HEK293 (cell line): ENCODE measurements at regions not wholly inside any gene's neighbourhood (a gene's known extent, or its start where the extent isn't known, plus 50 kb on each side); places are given as distances from the start of the nearest gene placed in this dataset.

Experiments used
- CTCF ChIA-PET: fragments of 350-600 bp; formaldehyde crosslinking; extraction: SDS; loops from one replicate; lab custom pipeline; 2021; ENCODE audit warnings: antibody characterized with exemption; lab: Yijun Ruan, JAX
- POLR2A ChIA-PET: fragments of 300-600 bp; formaldehyde crosslinking; extraction: SDS; loops from one replicate; lab custom pipeline; 2020; ENCODE audit warnings: antibody characterized with exemption, inconsistent platforms; lab: Yijun Ruan, JAX
- H3K27ac ChIP-seq: fragments of 200-500 bp; sonication (Bioruptor generic); 2 replicates; pipeline ENCODE4 v1.5.1; 2014; ENCODE audit warnings: low read depth, low read length, control low read depth, inconsistent platforms; ENCODE audit errors: extremely low read depth
- H3K36me3 ChIP-seq, 2 experiments: fragments of 200-500 bp in 1 of 2; sonication (Bioruptor generic) in 1 of 2; 1 replicate in 1 of 2; 2 replicates in 1 of 2; pipeline ENCODE4 v1.5.1; 2014 to 2017; ENCODE audit warnings: inconsistent platforms in 2 of 2, low read length in 2 of 2; ENCODE audit not compliant: control insufficient read depth in 2 of 2, insufficient read depth in 1 of 2
- H3K4me1 ChIP-seq: fragments of 200-500 bp; sonication (Bioruptor generic); 2 replicates; pipeline ENCODE4 v1.5.1; 2014; ENCODE audit warnings: mild to moderate bottlenecking, low read length, inconsistent platforms; ENCODE audit not compliant: control insufficient read depth, insufficient read depth
- H3K4me3 ChIP-seq: 2 replicates; pipeline ENCODE4 v1.5.1; 2011; ENCODE audit warnings: low read depth, mild to moderate bottlenecking, control low read depth, low read length, moderate library complexity
- H3K9me3 ChIP-seq: fragments of 200-500 bp; sonication (Bioruptor generic); 2 replicates; pipeline ENCODE4 v1.5.1; 2014; ENCODE audit warnings: low read depth, low read length, inconsistent platforms; ENCODE audit not compliant: control insufficient read depth, insufficient read depth
- GFI1B ChIP-seq: fragments of 450-650 bp; formaldehyde crosslinking; IDR thresholded peaks from 2 replicates; pipeline ENCODE4 v1.5.1; 2016; ENCODE audit warnings: missing biosample characterization, missing genetic modification characterization
- HOXA7 ChIP-seq: sonication (generic); formaldehyde crosslinking; IDR thresholded peaks from 2 replicates; pipeline ENCODE4 v1.8.1; 2022; ENCODE audit warnings: missing genetic modification reagents, borderline replicate concordance
- KLF9 ChIP-seq: fragments of 450-650 bp; formaldehyde crosslinking; IDR thresholded peaks from 2 replicates; pipeline ENCODE4 v1.5.1; 2016; ENCODE audit warnings: missing biosample characterization, missing genetic modification characterization, low read depth
- OVOL3 ChIP-seq: fragments of 450-650 bp; formaldehyde crosslinking; IDR thresholded peaks from 2 replicates; pipeline ENCODE4 v1.5.1; 2016; ENCODE audit warnings: missing biosample characterization, missing genetic modification characterization
- ZBTB8A ChIP-seq: fragments of 450-650 bp; formaldehyde crosslinking; IDR thresholded peaks from 2 replicates; pipeline ENCODE4 v1.5.1; 2016; ENCODE audit warnings: missing biosample characterization, missing genetic modification characterization
- ZFP69B ChIP-seq: fragments of 450-650 bp; formaldehyde crosslinking; IDR thresholded peaks from 2 replicates; pipeline ENCODE4 v1.5.1; 2016; ENCODE audit warnings: missing biosample characterization, missing genetic modification characterization
- ZIC2 ChIP-seq: fragments of 450-650 bp; formaldehyde crosslinking; IDR thresholded peaks from 2 replicates; pipeline ENCODE4 v1.5.1; 2016; ENCODE audit warnings: missing biosample characterization, missing genetic modification characterization
- ZNF138 ChIP-seq: fragments of 450-650 bp; formaldehyde crosslinking; IDR thresholded peaks from 2 replicates; pipeline ENCODE4 v1.5.1; 2016; ENCODE audit warnings: missing biosample characterization, missing genetic modification characterization, borderline replicate concordance
- ZNF174 ChIP-seq: fragments of 450-650 bp; formaldehyde crosslinking; IDR thresholded peaks from 2 replicates; pipeline ENCODE4 v1.5.0; 2017; ENCODE audit warnings: missing biosample characterization, mild to moderate bottlenecking, missing genetic modification characterization
- ZNF416 ChIP-seq: fragments of 450-650 bp; formaldehyde crosslinking; IDR thresholded peaks from 2 replicates; pipeline ENCODE4 v1.5.1; 2016; ENCODE audit warnings: missing biosample characterization, missing genetic modification characterization
- ZNF510 ChIP-seq: fragments of 450-650 bp; formaldehyde crosslinking; IDR thresholded peaks from 2 replicates; pipeline ENCODE4 v1.5.1; 2018; ENCODE audit warnings: mild to moderate bottlenecking, missing genetic modification characterization, missing biosample characterization; ENCODE audit not compliant: insufficient replicate concordance
- ZNF514 ChIP-seq: fragments of 450-650 bp; formaldehyde crosslinking; IDR thresholded peaks from 2 replicates; pipeline ENCODE4 v1.5.1; 2016; ENCODE audit warnings: missing biosample characterization, missing genetic modification characterization
- ZNF560 ChIP-seq: fragments of 450-650 bp; formaldehyde crosslinking; IDR thresholded peaks from 2 replicates; pipeline ENCODE4 v1.5.1; 2017; ENCODE audit warnings: missing biosample characterization, missing genetic modification characterization, borderline replicate concordance
- ZNF585B ChIP-seq: fragments of 450-650 bp; formaldehyde crosslinking; IDR thresholded peaks from 2 replicates; pipeline ENCODE4 v1.5.1; 2016; ENCODE audit warnings: missing biosample characterization, missing genetic modification characterization
- ZNF596 ChIP-seq: fragments of 450-650 bp; IDR thresholded peaks from 2 replicates; pipeline ENCODE4 v1.5.0; 2018; ENCODE audit warnings: missing biosample characterization, mild to moderate bottlenecking, missing genetic modification characterization, moderate library complexity
- ZNF624 ChIP-seq: fragments of 450-650 bp; formaldehyde crosslinking; IDR thresholded peaks from 2 replicates; pipeline ENCODE4 v1.5.1; 2017; ENCODE audit warnings: missing biosample characterization, missing genetic modification characterization
- ZNF654 ChIP-seq: fragments of 450-650 bp; formaldehyde crosslinking; IDR thresholded peaks from 2 replicates; pipeline ENCODE4 v1.5.1; 2016; ENCODE audit warnings: low read depth, missing biosample characterization, missing genetic modification characterization
- ZNF701 ChIP-seq: fragments of 450-650 bp; formaldehyde crosslinking; IDR thresholded peaks from 2 replicates; pipeline ENCODE4 v1.5.1; 2016; ENCODE audit warnings: missing biosample characterization, missing genetic modification characterization
- TF ChIP-seq, protein P1 (sequence below): fragments of 450-650 bp; formaldehyde crosslinking; IDR thresholded peaks from 2 replicates; pipeline ENCODE4 v1.5.1; 2016; ENCODE audit warnings: missing biosample characterization, missing genetic modification characterization
- TF ChIP-seq, protein P2 (sequence below): fragments of 450-650 bp; formaldehyde crosslinking; optimal IDR thresholded peaks from 2 replicates; pipeline ENCODE3; 2016; ENCODE audit warnings: missing biosample characterization, mild to moderate bottlenecking, missing genetic modification characterization
- TF ChIP-seq, protein P3 (sequence below): fragments of 450-650 bp; formaldehyde crosslinking; IDR thresholded peaks from 2 replicates; pipeline ENCODE4; 2016; ENCODE audit warnings: missing biosample characterization, missing genetic modification characterization
- TF ChIP-seq, protein P4 (sequence below): fragments of 450-650 bp; formaldehyde crosslinking; IDR thresholded peaks from 2 replicates; pipeline ENCODE4 v1.5.1; 2016; ENCODE audit warnings: missing biosample characterization, missing genetic modification characterization
- TF ChIP-seq, protein P5 (sequence below): fragments of 450-650 bp; formaldehyde crosslinking; IDR thresholded peaks from 2 replicates; pipeline ENCODE4 v1.5.1; 2016; ENCODE audit warnings: missing biosample characterization, missing genetic modification characterization, borderline replicate concordance
- TF ChIP-seq, protein P6 (sequence below): fragments of 450-650 bp; formaldehyde crosslinking; IDR thresholded peaks from 2 replicates; pipeline ENCODE4 v1.5.1; 2017; ENCODE audit warnings: missing biosample characterization, missing genetic modification characterization

DNA sequence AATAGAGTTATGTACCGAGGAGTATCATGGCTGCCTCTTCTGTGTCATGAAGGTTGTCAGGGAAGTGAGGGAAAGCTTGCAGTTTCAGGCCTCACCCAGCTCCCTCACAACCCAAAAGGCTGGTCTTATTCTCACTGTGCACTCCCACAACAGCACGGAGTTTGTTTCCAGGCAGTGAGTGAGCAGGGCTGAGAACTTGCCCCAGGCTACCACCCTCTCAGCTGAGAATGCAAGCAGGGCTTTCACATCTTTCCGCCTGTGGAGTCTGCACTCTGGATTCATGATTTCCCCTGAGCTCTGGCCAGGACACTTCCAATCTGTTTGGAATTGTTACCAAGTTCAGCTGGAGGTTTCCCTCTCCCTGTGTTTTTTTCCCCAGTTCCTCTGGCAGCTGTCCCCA lies 2284.7 kb upstream of the PCDH20 start:
- TF ChIP-seq ZNF510 (no peak), OVOL3 (no peak), ZNF654 (no peak), ZIC2 (tag by site-specific recombination) (no peak), GFI1B (tag by site-specific recombination) (no peak), HOXA7 (CRISPR knock-in tag) (no peak), KLF9 (tag by site-specific recombination) (no peak), ZNF585B (tag by site-specific recombination) (no peak), ZNF560 (tag by site-specific recombination) (no peak), ZNF416 (tag by site-specific recombination) (no peak), ZBTB8A (no peak), ZNF514 (tag by site-specific recombination) (no peak), ZNF596 (tag by site-specific recombination) (no peak), ZFP69B (tag by site-specific recombination) (no peak)
- TF ChIP-seq, protein P1, sequence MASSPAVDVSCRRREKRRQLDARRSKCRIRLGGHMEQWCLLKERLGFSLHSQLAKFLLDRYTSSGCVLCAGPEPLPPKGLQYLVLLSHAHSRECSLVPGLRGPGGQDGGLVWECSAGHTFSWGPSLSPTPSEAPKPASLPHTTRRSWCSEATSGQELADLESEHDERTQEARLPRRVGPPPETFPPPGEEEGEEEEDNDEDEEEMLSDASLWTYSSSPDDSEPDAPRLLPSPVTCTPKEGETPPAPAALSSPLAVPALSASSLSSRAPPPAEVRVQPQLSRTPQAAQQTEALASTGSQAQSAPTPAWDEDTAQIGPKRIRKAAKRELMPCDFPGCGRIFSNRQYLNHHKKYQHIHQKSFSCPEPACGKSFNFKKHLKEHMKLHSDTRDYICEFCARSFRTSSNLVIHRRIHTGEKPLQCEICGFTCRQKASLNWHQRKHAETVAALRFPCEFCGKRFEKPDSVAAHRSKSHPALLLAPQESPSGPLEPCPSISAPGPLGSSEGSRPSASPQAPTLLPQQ = no peak
- TF ChIP-seq, protein P2, sequence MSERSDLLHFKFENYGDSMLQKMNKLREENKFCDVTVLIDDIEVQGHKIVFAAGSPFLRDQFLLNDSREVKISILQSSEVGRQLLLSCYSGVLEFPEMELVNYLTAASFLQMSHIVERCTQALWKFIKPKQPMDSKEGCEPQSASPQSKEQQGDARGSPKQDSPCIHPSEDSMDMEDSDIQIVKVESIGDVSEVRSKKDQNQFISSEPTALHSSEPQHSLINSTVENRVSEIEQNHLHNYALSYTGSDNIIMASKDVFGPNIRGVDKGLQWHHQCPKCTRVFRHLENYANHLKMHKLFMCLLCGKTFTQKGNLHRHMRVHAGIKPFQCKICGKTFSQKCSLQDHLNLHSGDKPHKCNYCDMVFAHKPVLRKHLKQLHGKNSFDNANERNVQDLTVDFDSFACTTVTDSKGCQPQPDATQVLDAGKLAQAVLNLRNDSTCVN (tag by site-specific recombination) = no peak
- TF ChIP-seq, protein P3, sequence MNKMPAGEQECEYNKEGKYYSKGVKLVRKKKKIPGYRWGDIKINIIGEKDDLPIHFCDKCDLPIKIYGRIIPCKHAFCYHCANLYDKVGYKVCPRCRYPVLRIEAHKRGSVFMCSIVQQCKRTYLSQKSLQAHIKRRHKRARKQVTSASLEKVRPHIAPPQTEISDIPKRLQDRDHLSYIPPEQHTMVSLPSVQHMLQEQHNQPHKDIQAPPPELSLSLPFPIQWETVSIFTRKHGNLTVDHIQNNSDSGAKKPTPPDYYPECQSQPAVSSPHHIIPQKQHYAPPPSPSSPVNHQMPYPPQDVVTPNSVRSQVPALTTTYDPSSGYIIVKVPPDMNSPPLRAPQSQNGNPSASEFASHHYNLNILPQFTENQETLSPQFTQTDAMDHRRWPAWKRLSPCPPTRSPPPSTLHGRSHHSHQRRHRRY (tag by site-specific recombination) = no peak
- TF ChIP-seq, protein P4, sequence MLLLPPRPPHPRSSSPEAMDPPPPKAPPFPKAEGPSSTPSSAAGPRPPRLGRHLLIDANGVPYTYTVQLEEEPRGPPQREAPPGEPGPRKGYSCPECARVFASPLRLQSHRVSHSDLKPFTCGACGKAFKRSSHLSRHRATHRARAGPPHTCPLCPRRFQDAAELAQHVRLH (tag by site-specific recombination) = no peak
- Histone ChIP-seq H3K36me3 (no peaks in the 10 kb centered on the region), H3K4me3 (no peak overlapping the region), H3K4me1 (no peaks in the 10 kb centered on the region), H3K27ac (no peak overlapping the region), H3K9me3 (no peaks in the 10 kb centered on the region)
- ChIA-PET CTCF (no interaction called here), POLR2A (no interaction called here)

DNA sequence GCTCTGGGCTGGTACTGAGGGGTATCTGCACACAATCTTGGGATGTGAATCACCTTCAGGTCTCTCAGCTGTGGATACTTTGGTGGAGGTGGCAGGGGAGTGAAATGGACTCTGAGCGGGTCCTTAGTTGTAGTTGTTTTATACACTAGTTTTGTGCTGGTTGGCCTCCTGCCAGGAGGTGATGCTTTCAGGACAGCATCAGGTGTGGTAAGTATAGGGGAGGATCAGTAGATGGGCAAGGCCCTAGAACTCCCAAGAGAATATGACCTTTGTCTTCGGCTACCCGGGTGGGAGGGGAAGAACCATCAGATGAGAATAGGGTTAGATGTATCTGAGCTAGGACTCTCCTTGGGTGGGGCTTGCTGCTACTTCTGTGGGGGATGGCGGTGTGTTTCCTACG lies 2284.3 kb upstream of the PCDH20 start:
- H3K27ac ChIP-seq = no peak overlapping the region
- CTCF ChIA-PET = no interaction called here
- no peaks in the 10 kb centered on the region for H3K9me3 ChIP-seq
- POLR2A ChIA-PET = no interaction called here
- no peaks in the 10 kb centered on the region for H3K36me3 ChIP-seq
- H3K4me3 ChIP-seq = no peak overlapping the region
- H3K4me1 ChIP-seq = no peaks in the 10 kb centered on the region
- TF ChIP-seq, protein P5, sequence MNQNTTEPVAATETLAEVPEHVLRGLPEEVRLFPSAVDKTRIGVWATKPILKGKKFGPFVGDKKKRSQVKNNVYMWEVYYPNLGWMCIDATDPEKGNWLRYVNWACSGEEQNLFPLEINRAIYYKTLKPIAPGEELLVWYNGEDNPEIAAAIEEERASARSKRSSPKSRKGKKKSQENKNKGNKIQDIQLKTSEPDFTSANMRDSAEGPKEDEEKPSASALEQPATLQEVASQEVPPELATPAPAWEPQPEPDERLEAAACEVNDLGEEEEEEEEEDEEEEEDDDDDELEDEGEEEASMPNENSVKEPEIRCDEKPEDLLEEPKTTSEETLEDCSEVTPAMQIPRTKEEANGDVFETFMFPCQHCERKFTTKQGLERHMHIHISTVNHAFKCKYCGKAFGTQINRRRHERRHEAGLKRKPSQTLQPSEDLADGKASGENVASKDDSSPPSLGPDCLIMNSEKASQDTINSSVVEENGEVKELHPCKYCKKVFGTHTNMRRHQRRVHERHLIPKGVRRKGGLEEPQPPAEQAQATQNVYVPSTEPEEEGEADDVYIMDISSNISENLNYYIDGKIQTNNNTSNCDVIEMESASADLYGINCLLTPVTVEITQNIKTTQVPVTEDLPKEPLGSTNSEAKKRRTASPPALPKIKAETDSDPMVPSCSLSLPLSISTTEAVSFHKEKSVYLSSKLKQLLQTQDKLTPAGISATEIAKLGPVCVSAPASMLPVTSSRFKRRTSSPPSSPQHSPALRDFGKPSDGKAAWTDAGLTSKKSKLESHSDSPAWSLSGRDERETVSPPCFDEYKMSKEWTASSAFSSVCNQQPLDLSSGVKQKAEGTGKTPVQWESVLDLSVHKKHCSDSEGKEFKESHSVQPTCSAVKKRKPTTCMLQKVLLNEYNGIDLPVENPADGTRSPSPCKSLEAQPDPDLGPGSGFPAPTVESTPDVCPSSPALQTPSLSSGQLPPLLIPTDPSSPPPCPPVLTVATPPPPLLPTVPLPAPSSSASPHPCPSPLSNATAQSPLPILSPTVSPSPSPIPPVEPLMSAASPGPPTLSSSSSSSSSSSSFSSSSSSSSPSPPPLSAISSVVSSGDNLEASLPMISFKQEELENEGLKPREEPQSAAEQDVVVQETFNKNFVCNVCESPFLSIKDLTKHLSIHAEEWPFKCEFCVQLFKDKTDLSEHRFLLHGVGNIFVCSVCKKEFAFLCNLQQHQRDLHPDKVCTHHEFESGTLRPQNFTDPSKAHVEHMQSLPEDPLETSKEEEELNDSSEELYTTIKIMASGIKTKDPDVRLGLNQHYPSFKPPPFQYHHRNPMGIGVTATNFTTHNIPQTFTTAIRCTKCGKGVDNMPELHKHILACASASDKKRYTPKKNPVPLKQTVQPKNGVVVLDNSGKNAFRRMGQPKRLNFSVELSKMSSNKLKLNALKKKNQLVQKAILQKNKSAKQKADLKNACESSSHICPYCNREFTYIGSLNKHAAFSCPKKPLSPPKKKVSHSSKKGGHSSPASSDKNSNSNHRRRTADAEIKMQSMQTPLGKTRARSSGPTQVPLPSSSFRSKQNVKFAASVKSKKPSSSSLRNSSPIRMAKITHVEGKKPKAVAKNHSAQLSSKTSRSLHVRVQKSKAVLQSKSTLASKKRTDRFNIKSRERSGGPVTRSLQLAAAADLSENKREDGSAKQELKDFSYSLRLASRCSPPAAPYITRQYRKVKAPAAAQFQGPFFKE (tag by site-specific recombination) = no peak
- no peak for TF ChIP-seq ZNF174
- TF ChIP-seq ZNF624 = no peak
- TF ChIP-seq ZNF701 (tag by site-specific recombination) = no peak
- TF ChIP-seq ZNF585B (tag by site-specific recombination) = no peak
- TF ChIP-seq, protein P6, sequence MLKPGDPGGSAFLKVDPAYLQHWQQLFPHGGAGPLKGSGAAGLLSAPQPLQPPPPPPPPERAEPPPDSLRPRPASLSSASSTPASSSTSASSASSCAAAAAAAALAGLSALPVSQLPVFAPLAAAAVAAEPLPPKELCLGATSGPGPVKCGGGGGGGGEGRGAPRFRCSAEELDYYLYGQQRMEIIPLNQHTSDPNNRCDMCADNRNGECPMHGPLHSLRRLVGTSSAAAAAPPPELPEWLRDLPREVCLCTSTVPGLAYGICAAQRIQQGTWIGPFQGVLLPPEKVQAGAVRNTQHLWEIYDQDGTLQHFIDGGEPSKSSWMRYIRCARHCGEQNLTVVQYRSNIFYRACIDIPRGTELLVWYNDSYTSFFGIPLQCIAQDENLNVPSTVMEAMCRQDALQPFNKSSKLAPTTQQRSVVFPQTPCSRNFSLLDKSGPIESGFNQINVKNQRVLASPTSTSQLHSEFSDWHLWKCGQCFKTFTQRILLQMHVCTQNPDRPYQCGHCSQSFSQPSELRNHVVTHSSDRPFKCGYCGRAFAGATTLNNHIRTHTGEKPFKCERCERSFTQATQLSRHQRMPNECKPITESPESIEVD = no peak
- TF ChIP-seq ZNF138 (tag by site-specific recombination) = no peak
